NCI-H187 (cell line): ENCODE measurements at regions not wholly inside any gene's neighbourhood (a gene's known extent, or its start where the extent isn't known, plus 50 kb on each side); places are given as distances from the start of the nearest gene placed in this dataset.
"Not testable (repeated sequence)": the region's sequence is repeated elsewhere in the genome, so short reads cannot be mapped to it uniquely, and the experiment has no call there.

Experiments
- DNase-seq, 2 experiments: peaks; one replicate each; lab custom pipeline; 2025; lab: John Stamatoyannopoulos, UW

GRCh38 chr11:122022646-122023045 lies 93.4 kb downstream of the BLID start:
- no peak for DNase-seq

- DNase-seq = no peak
These were observed 95.1 kb downstream of the BLID start for GRCh38 chr11:122020902-122021301.

- no peak for DNase-seq
These were observed 95.9 kb downstream of the BLID start for GRCh38 chr11:122019908-122020694.

- no peak for DNase-seq
These were observed 108.4 kb downstream of the BLID start for GRCh38 chr11:122007601-122008071.

GRCh38 chr11:122004446-122004845 lies 111.6 kb downstream of the BLID start:
- no peak for DNase-seq

GRCh38 chr11:122002926-122003325 lies 113.1 kb downstream of the BLID start:
- no peak for DNase-seq

- DNase-seq = no peak
These were observed 114.0 kb downstream of the BLID start for GRCh38 chr11:122002047-122002446.

GRCh38 chr11:121999651-122000050 lies 116.4 kb downstream of the BLID start:
- DNase-seq = no peak

- no peak for DNase-seq
These were observed 119.4 kb downstream of the BLID start for GRCh38 chr11:121996574-121996973.

- no peak for DNase-seq
These were observed 132.1 kb downstream of the BLID start for GRCh38 chr11:121983901-121984300.

GRCh38 chr11:121977914-121978313 lies 138.1 kb downstream of the BLID start:
- DNase-seq = not testable (repeated sequence)

- DNase-seq = no peak
These were observed 147.4 kb downstream of the BLID start for GRCh38 chr11:121968638-121969037.

- DNase-seq = no peak
These were observed 148.8 kb downstream of the BLID start for GRCh38 chr11:121967131-121967704.

GRCh38 chr11:121965330-121965729 lies 150.7 kb downstream of the BLID start:
- no peak for DNase-seq

GRCh38 chr11:121964591-121964990 lies 151.4 kb downstream of the BLID start:
- no peak for DNase-seq

- not testable (repeated sequence) for DNase-seq
These were observed 152.2 kb downstream of the BLID start for GRCh38 chr11:121963846-121964245.

- DNase-seq = no peak
These were observed 154.7 kb downstream of the BLID start for GRCh38 chr11:121961321-121961801.

- DNase-seq = no peak
These were observed 157.1 kb downstream of the BLID start for GRCh38 chr11:121958971-121959325.

GRCh38 chr11:121958323-121958970 lies 157.6 kb downstream of the BLID start:
- no peak for DNase-seq

- no peak for DNase-seq
These were observed 162.9 kb downstream of the BLID start for GRCh38 chr11:121953122-121953521.

GRCh38 chr11:121950160-121950559 lies 165.9 kb downstream of the BLID start:
- no peak for DNase-seq

GRCh38 chr11:121946514-121946913 lies 169.5 kb downstream of the BLID start:
- DNase-seq = no peak
